ENCODE measurements at regions not wholly inside any gene's neighbourhood (a gene's known extent, or its start where the extent isn't known, plus 50 kb on each side); places are given as distances from the start of the nearest gene placed in this dataset.

- Histone ChIP-seq H2AFZ (no peak overlapping the region), H3K9me3 (ENCODE audit: insufficient read depth, low read depth) (no peaks in the 10 kb centered on the region), H3K4me1 (replicated peaks; ENCODE audit: insufficient read depth) (no peaks in the 10 kb centered on the region), H3K79me2 (ENCODE audit: low read depth) (no peaks in the 10 kb centered on the region), H3K36me3 (ENCODE audit: low read depth) (no peaks in the 10 kb centered on the region), H3K27ac (no peak overlapping the region), H3K27me3 (ENCODE audit: insufficient read depth, low read depth) (peaks cover 89% of the 10 kb centered on the region), H3K9me2 (ENCODE audit: insufficient read depth) (no peaks in the 10 kb centered on the region), H3F3A (ENCODE audit: insufficient read depth, low read depth) (no peaks in the 10 kb centered on the region), H4K20me1 (ENCODE audit: insufficient read depth) (no peaks in the 10 kb centered on the region), H3K4me3 (no peak overlapping the region), H3K4me2 (no peak overlapping the region)
- TF ChIP-seq, protein P1, sequence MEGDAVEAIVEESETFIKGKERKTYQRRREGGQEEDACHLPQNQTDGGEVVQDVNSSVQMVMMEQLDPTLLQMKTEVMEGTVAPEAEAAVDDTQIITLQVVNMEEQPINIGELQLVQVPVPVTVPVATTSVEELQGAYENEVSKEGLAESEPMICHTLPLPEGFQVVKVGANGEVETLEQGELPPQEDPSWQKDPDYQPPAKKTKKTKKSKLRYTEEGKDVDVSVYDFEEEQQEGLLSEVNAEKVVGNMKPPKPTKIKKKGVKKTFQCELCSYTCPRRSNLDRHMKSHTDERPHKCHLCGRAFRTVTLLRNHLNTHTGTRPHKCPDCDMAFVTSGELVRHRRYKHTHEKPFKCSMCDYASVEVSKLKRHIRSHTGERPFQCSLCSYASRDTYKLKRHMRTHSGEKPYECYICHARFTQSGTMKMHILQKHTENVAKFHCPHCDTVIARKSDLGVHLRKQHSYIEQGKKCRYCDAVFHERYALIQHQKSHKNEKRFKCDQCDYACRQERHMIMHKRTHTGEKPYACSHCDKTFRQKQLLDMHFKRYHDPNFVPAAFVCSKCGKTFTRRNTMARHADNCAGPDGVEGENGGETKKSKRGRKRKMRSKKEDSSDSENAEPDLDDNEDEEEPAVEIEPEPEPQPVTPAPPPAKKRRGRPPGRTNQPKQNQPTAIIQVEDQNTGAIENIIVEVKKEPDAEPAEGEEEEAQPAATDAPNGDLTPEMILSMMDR (conservative IDR thresholded peaks at IDR 0.05) = no peak
- no peak for TF ChIP-seq EZH2 (IDR thresholded peaks at IDR 0.05; ENCODE audit: low read depth)
- CTCF ChIA-PET = no interaction called here
- intact Hi-C loops (cut with micrococcal nuclease; ENCODE audit: unreplicated experiment) = no loop called here
- no TSS peak for BruUV-seq (replicated peaks)
- no peak for DNase-seq
- POLR2A ChIA-PET (ENCODE audit: unreplicated experiment) = no interaction called here
Measured at GRCh38 chr11:134686460-134687061, 274.5 kb upstream of the B3GAT1 start.

GRCh38 chr11:134685793-134686380 lies 273.8 kb upstream of the B3GAT1 start:
- H3K36me3 ChIP-seq (ENCODE audit: low read depth) = no peaks in the 10 kb centered on the region
- no peak overlapping the region for H3K27ac ChIP-seq
- CTCF ChIA-PET = no interaction called here
- H4K20me1 ChIP-seq (ENCODE audit: insufficient read depth) = no peaks in the 10 kb centered on the region
- H3K4me3 ChIP-seq = no peak overlapping the region
- intact Hi-C loops (cut with micrococcal nuclease; ENCODE audit: unreplicated experiment) = no loop called here
- H2AFZ ChIP-seq = no peak overlapping the region
- no peak for DNase-seq
- H3K79me2 ChIP-seq (ENCODE audit: low read depth) = no peaks in the 10 kb centered on the region
- no peaks in the 10 kb centered on the region for H3K9me3 ChIP-seq (ENCODE audit: insufficient read depth, low read depth)
- TF ChIP-seq EZH2 (IDR thresholded peaks at IDR 0.05; ENCODE audit: low read depth) = no peak
- TF ChIP-seq, protein P1 (conservative IDR thresholded peaks at IDR 0.05) = no peak
- H3F3A ChIP-seq (ENCODE audit: insufficient read depth, low read depth) = no peaks in the 10 kb centered on the region
- no peak overlapping the region for H3K4me2 ChIP-seq
- H3K9me2 ChIP-seq (ENCODE audit: insufficient read depth) = no peaks in the 10 kb centered on the region
- POLR2A ChIA-PET (ENCODE audit: unreplicated experiment) = no interaction called here
- peaks cover 91% of the 10 kb centered on the region for H3K27me3 ChIP-seq (ENCODE audit: insufficient read depth, low read depth)
- BruUV-seq (replicated peaks) = no TSS peak
- no peaks in the 10 kb centered on the region for H3K4me1 ChIP-seq (replicated peaks; ENCODE audit: insufficient read depth)

- ChIA-PET CTCF (no interaction called here), POLR2A (ENCODE audit: unreplicated experiment) (no interaction called here)
- intact Hi-C loops (cut with micrococcal nuclease; ENCODE audit: unreplicated experiment) = no loop called here
- no peak for DNase-seq
- TF ChIP-seq, protein P1 (conservative IDR thresholded peaks at IDR 0.05) = no peak
- Histone ChIP-seq H3K79me2 (ENCODE audit: low read depth) (no peaks in the 10 kb centered on the region), H4K20me1 (ENCODE audit: insufficient read depth) (no peaks in the 10 kb centered on the region), H3K4me2 (no peak overlapping the region), H3K27me3 (ENCODE audit: insufficient read depth, low read depth) (peaks cover 86% of the 10 kb centered on the region), H3F3A (ENCODE audit: insufficient read depth, low read depth) (no peaks in the 10 kb centered on the region), H3K9me3 (ENCODE audit: insufficient read depth, low read depth) (no peaks in the 10 kb centered on the region), H3K27ac (no peak overlapping the region), H3K36me3 (ENCODE audit: low read depth) (no peaks in the 10 kb centered on the region), H3K4me3 (no peak overlapping the region), H3K4me1 (replicated peaks; ENCODE audit: insufficient read depth) (no peaks in the 10 kb centered on the region), H2AFZ (no peak overlapping the region), H3K9me2 (ENCODE audit: insufficient read depth) (no peaks in the 10 kb centered on the region)
- BruUV-seq (replicated peaks) = no TSS peak
Measured at GRCh38 chr11:134684576-134684975, 272.5 kb upstream of the B3GAT1 start.
